Mesendoderm (in vitro differentiated cells): ENCODE measurements at regions not wholly inside any gene's neighbourhood (a gene's known extent, or its start where the extent isn't known, plus 50 kb on each side); places are given as distances from the start of the nearest gene placed in this dataset.
"Not testable (repeated sequence)": the region's sequence is repeated elsewhere in the genome, so short reads cannot be mapped to it uniquely, and the experiment has no call there.

Source experiments
- DNase-seq: peaks from one replicate; pipeline ENCODE4 v3.0.0; 2013
- H2AK5ac ChIP-seq: 2 replicates; pipeline ENCODE4 v1.6.1; 2013; ENCODE audit warnings: low read length, inconsistent platforms
- H2BK120ac ChIP-seq: 2 replicates; pipeline ENCODE4 v1.6.1; 2013; ENCODE audit warnings: low read depth, mild to moderate bottlenecking, low read length, moderate library complexity, mixed read lengths
- H2BK15ac ChIP-seq: replicated peaks from 2 replicates; pipeline ENCODE4 v1.6.1; 2013; ENCODE audit warnings: low read depth, mild to moderate bottlenecking, moderate library complexity
- H2BK5ac ChIP-seq: 2 replicates; pipeline ENCODE4 v1.6.1; 2013; ENCODE audit warnings: low read length, inconsistent platforms
- H3K18ac ChIP-seq: 2 replicates; pipeline ENCODE4 v1.6.1; 2013; ENCODE audit warnings: mild to moderate bottlenecking, low read length, mixed read lengths
- H3K23ac ChIP-seq: one replicate; pipeline ENCODE4 v1.6.1; 2013; ENCODE audit warnings: low read length
- H3K27ac ChIP-seq: 2 replicates; pipeline ENCODE4 v1.5.1; 2013; ENCODE audit warnings: low read depth, mild to moderate bottlenecking, inconsistent platforms, low read length, moderate library complexity
- H3K27me3 ChIP-seq: 2 replicates; pipeline ENCODE4 v1.6.1; 2013; ENCODE audit warnings: low read length, control low read depth, mild to moderate bottlenecking, inconsistent platforms; ENCODE audit not compliant: insufficient read depth, poor library complexity
- H3K36me3 ChIP-seq: 2 replicates; pipeline ENCODE4 v1.6.1; 2013; ENCODE audit warnings: low read length, inconsistent platforms; ENCODE audit not compliant: control insufficient read depth, insufficient read depth
- H3K4ac ChIP-seq: one replicate; pipeline ENCODE4 v1.6.1; 2013; ENCODE audit warnings: low read depth, mild to moderate bottlenecking, low read length, moderate library complexity
- H3K4me1 ChIP-seq: 2 replicates; pipeline ENCODE4 v1.6.1; 2013; ENCODE audit warnings: low read depth, low read length, inconsistent platforms; ENCODE audit not compliant: control insufficient read depth
- H3K4me2 ChIP-seq: 2 replicates; pipeline ENCODE4 v1.6.1; 2013; ENCODE audit warnings: low read length
- H3K4me3 ChIP-seq: 2 replicates; pipeline ENCODE4 v1.5.1; 2013; ENCODE audit warnings: mild to moderate bottlenecking, low read length
- H3K56ac ChIP-seq: one replicate; pipeline ENCODE4 v1.6.1; 2013; ENCODE audit warnings: low read length
- H3K79me1 ChIP-seq: 2 replicates; pipeline ENCODE4 v1.6.1; 2013; ENCODE audit warnings: low read length, inconsistent platforms
- H3K79me2 ChIP-seq: 2 replicates; pipeline ENCODE4 v1.6.1; 2013; ENCODE audit warnings: mild to moderate bottlenecking, low read length; ENCODE audit not compliant: control insufficient read depth, insufficient read depth
- H3K9ac ChIP-seq: 2 replicates; pipeline ENCODE4 v1.6.1; 2013; ENCODE audit warnings: low read length, inconsistent platforms
- H4K5ac ChIP-seq: one replicate; pipeline ENCODE4 v1.6.1; 2013; ENCODE audit warnings: low read length
- H4K8ac ChIP-seq: one replicate; pipeline ENCODE4 v1.6.1; 2013; ENCODE audit warnings: low read depth, mild to moderate bottlenecking, control low read depth, low read length, moderate library complexity
- WGBS: extraction: QIAGEN DNeasy Blood & Tissue Kit; methylation state at CpG from one replicate; pipeline ENCODE4 v1.1.7; 2013; ENCODE audit warnings: low lambda C conversion rate, missing lambda C conversion rate; ENCODE audit not compliant: insufficient coverage; ENCODE audit errors: extremely low coverage; 5-methylcytosine and 5-hydroxymethylcytosine counted together

DNA sequence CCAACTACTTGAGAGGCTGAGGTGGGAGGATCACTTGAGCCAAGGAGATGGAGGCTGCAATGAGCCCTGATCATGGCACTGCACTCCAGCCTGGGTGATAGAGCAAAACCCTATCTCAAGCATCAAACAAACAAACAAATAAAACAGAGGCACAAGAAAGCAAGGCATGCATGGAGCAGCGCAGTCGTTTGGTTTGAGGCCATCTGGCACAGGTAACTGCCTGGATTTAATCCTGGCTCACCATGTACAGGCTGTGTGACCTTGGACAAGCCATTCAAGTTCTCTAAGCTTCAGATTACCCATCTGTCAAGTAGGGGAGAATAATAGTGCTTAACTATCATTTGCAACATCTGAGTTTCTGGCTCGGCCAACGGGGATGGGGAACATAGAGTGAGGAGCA lies 270.3 kb upstream of the TEKT4 start:
- H3K56ac ChIP-seq, H3K18ac ChIP-seq, H4K5ac ChIP-seq, H3K23ac ChIP-seq, H3K9ac ChIP-seq, H3K4ac ChIP-seq, H3K79me1 ChIP-seq, H3K79me2 ChIP-seq, H3K4me2 ChIP-seq, H3K4me1 ChIP-seq, H3K27ac ChIP-seq, H4K8ac ChIP-seq, H2BK5ac ChIP-seq, H3K27me3 ChIP-seq, H3K4me3 ChIP-seq, H3K36me3 ChIP-seq, H2BK15ac ChIP-seq, DNase-seq, H2BK120ac ChIP-seq, H2AK5ac ChIP-seq: not testable (repeated sequence)
- no CpG with 5 or more reads among the region's 4 CpGs for WGBS

DNA sequence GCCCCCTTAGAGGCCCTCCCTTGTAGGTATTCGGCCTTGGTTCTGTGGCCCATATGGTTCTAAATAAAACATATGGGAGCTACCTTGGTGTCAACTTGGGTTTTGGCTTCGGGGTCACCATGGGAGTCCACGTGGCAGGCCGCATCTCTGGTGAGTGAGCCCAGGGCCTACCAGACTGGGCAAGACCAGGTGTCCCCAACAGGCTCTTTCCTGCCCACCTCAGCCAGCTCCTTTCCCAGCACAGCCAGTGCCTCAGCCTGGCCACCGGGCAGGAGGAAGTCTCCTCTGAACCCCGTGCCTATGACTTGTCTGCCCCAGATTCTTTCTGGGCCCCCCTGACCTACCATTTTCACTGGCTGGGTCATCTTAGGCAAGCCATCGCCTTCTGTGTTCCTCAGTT lies 268.8 kb upstream of the TEKT4 start:
- no peak for DNase-seq
- Histone ChIP-seq H3K18ac (no peak overlapping the region), H3K4me3 (no peak overlapping the region), H3K36me3 (no peaks in the 10 kb centered on the region), H3K56ac (no peak overlapping the region), H4K8ac (no peak overlapping the region), H4K5ac (no peak overlapping the region), H3K4ac (no peak overlapping the region), H3K27me3 (no peaks in the 10 kb centered on the region), H3K4me2 (no peak overlapping the region), H2BK15ac (no peak overlapping the region), H3K23ac (no peak overlapping the region), H2BK5ac (no peak overlapping the region), H2BK120ac (no peak overlapping the region), H3K4me1 (no peaks in the 10 kb centered on the region), H3K9ac (no peak overlapping the region), H3K79me2 (no peaks in the 10 kb centered on the region), H2AK5ac (no peak overlapping the region), H3K27ac (no peak overlapping the region), H3K79me1 (no peaks in the 10 kb centered on the region)
- WGBS, result no CpG with 5 or more reads among the region's 7 CpGs

DNA sequence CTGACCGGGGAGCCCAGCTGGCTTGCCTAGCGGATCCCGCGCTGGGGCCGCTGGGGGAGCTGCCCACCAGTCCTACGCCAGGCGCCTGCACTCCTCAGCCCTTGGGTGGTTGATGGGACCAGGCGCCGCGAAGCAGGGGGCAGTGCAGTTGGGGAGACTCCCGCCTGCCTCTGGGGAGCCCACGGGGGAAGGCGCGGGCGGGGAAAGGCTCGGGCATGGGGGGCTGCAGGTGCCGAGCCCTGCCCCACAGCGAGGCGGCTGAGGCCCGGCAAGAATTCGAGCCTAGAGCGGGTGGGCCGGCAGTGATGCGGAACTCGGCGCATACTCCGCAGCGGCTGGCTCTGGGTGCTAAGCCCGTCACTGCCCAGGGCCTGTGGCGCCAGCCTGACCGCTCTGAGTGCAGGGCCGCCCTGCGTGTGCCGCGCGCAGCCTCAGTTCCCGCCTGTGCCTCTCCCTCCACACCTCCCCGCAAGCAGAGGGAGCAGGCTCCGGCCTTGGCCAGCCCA lies 249.1 kb upstream of the TEKT4 start:
- no peak for DNase-seq
- Histone ChIP-seq H3K56ac (no peak overlapping the region), H4K5ac (no peak overlapping the region), H3K4ac (no peak overlapping the region), H3K18ac (no peak overlapping the region), H2AK5ac (no peak overlapping the region), H3K79me1 (no peaks in the 10 kb centered on the region), H2BK120ac (no peak overlapping the region), H3K36me3 (no peaks in the 10 kb centered on the region), H4K8ac (no peak overlapping the region), H3K9ac (no peak overlapping the region), H3K4me3 (no peak overlapping the region), H2BK15ac (no peak overlapping the region), H2BK5ac (no peak overlapping the region), H3K27me3 (no peaks in the 10 kb centered on the region), H3K4me2 (no peak overlapping the region), H3K79me2 (no peaks in the 10 kb centered on the region), H3K27ac (no peak overlapping the region), H3K4me1 (no peaks in the 10 kb centered on the region), H3K23ac (no peak overlapping the region)
- no CpG with 5 or more reads among the region's 39 CpGs for WGBS

DNA sequence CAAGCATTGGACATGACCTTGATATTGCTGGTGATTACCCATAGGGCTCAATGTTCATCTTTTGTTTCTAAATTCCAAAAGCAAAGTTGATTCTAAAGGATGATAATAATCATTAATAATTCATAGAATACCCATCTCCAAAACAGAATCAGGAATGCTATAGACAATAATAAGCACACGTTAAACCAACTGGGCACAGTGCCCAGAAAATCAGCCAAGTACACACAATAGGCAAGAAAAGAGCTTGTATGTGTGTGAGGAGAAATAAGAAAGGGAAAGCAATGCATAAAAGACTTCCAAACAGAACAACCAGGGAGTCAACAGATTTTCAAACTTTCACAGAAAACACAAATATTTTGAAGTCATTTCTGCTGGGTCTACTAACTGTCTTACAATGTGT lies 242.3 kb upstream of the TEKT4 start:
- not testable (repeated sequence) for H2BK5ac ChIP-seq, H2AK5ac ChIP-seq, H3K18ac ChIP-seq, DNase-seq, H4K5ac ChIP-seq, H3K4ac ChIP-seq, H3K27me3 ChIP-seq, H3K23ac ChIP-seq, H3K79me2 ChIP-seq, H3K56ac ChIP-seq, H2BK15ac ChIP-seq, H3K79me1 ChIP-seq, H3K9ac ChIP-seq, H3K36me3 ChIP-seq, H3K4me3 ChIP-seq, H3K27ac ChIP-seq, H3K4me1 ChIP-seq, H4K8ac ChIP-seq, H2BK120ac ChIP-seq, H3K4me2 ChIP-seq
- WGBS, result no CpG with 5 or more reads among the region's 1 CpG

GRCh38 chr2:94641397-94641796 lies 229.8 kb upstream of the TEKT4 start:
- DNase-seq, H3K79me2 ChIP-seq, H4K5ac ChIP-seq, H3K23ac ChIP-seq, H3K27ac ChIP-seq, H2BK5ac ChIP-seq, H4K8ac ChIP-seq, H2BK120ac ChIP-seq, H2AK5ac ChIP-seq, H3K36me3 ChIP-seq, H3K56ac ChIP-seq, H3K18ac ChIP-seq, H3K4me2 ChIP-seq, H3K27me3 ChIP-seq, H3K4me1 ChIP-seq, H2BK15ac ChIP-seq, H3K4ac ChIP-seq, H3K4me3 ChIP-seq, H3K9ac ChIP-seq, H3K79me1 ChIP-seq: not testable (repeated sequence)
- WGBS, result no CpG with 5 or more reads among the region's 2 CpGs

DNA sequence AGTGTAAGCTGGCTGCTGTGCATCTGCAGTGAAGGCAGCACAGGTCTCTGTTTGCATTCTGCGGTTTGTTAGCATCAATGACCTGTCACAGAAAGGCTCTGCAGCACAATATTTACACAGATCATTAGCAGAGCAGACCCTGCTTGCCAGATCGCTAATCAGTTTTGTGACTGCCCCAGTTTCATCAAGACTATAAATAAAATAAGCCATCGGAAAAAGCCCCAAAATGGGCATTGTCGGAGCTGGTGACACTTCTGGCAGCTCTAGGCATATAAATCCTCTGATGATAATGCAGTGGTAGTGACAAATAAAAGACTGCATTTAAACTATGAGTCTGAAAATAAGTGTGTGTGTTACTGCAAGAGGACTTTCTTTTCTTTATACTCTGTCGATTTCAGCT lies 219.1 kb upstream of the TEKT4 start:
- not testable (repeated sequence) for H2AK5ac ChIP-seq, H3K4me2 ChIP-seq, H2BK120ac ChIP-seq, H3K79me1 ChIP-seq, H3K27me3 ChIP-seq, H3K4me3 ChIP-seq, H3K4me1 ChIP-seq, H3K36me3 ChIP-seq, H4K5ac ChIP-seq, H3K18ac ChIP-seq, DNase-seq, H3K4ac ChIP-seq, H3K9ac ChIP-seq, H2BK15ac ChIP-seq, H3K79me2 ChIP-seq, H3K23ac ChIP-seq, H3K27ac ChIP-seq, H3K56ac ChIP-seq, H2BK5ac ChIP-seq, H4K8ac ChIP-seq
- no CpG with 5 or more reads among the region's 5 CpGs for WGBS
